H1 (cell line): ENCODE measurements at regions not wholly inside any gene's neighbourhood (a gene's known extent, or its start where the extent isn't known, plus 50 kb on each side); places are given as distances from the start of the nearest gene placed in this dataset.

ENCODE experiments used
- POLR2AphosphoS5 ChIP-seq: IDR thresholded peaks from 2 replicates; pipeline ENCODE4 v1.6.1; 2011; ENCODE audit warnings: low read depth, low read length
- SRF ChIP-seq: IDR thresholded peaks from 2 replicates; pipeline ENCODE4 v1.6.1; 2011; ENCODE audit warnings: mild to moderate bottlenecking, low read depth, low read length, moderate library complexity

DNA sequence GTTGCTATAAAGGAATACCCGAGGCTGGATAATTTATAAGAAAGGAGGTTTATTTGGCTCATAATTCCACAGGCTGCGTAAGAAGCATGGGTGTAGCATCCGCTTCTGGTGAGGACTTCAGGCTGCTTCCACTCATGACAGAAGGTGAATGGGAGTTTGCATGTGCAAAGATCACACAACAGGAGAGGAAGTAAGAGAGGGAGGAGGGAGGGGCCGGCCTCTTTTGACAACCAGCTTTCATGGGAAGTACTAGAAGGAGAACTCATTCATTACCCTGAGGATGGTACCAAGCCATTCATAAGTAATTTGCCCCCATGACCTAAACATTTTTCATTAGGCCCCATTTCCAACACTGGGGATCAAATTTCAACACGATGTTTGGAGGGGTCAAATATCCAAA lies 386.8 kb upstream of the NETO1 start:
- no peak for TF ChIP-seq POLR2AphosphoS5
- no peak for TF ChIP-seq SRF
